ENCODE measurements at regions not wholly inside any gene's neighbourhood (a gene's known extent, or its start where the extent isn't known, plus 50 kb on each side); places are given as distances from the start of the nearest gene placed in this dataset.

DNA sequence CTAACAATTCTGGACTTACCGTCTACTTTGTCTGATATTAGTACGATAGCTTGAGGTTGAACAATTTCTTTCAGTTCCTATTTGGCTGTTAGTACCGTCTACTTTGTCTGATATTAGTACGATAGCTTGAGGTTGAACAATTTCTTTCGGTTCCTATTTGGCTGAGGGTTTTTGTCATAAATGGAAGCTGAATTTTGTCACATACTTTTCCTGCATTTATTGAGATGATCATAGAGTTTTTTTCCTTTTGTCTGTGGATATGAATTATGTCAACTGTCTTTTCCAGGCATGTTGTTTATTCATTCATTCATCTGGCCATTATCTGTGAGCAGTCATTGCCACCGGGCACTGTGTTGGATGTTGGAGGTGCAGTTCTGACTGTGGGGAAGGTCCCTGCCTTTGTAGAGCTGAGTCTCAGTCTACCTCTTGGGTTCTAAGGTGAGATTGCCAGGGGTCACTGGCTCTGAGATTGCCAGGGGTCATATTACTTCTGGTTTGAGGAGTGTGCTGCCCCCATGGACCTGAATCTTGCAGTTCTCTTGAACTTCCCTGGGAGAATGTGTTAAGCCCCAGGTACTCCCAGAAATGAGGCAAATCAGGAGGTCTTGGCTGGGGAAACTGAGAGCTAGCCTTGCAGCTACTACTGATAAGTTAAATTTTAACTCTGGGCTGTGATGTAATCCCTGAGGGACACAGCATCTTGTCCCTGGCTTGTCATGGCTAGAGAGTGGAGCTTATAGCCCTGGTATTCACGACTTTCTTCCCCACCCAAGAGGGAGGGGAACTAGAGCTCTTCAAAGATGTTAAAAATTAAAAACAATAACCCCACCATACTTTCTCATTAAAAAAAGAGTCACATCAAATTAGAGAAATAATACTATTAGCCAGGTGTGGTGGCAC lies 89.1 kb upstream of the MBOAT2 start:
- Mint-ChIP-seq H3K27me3 (ENCODE audit: low read depth) (peaks cover 6% of the 10 kb centered on the region), H3K4me3 (no peak overlapping the region), H3K36me3 (ENCODE audit: low read depth) (no peaks in the 10 kb centered on the region), H3K4me1 (peaks cover 15% of the 10 kb centered on the region), H3K27ac (ENCODE audit: unreplicated experiment) (no peak overlapping the region), H3K9me3 (no peaks in the 10 kb centered on the region)
- DNase-seq (ENCODE audit: low read depth, low spot score): no peak
- TF ChIP-seq, protein P1, sequence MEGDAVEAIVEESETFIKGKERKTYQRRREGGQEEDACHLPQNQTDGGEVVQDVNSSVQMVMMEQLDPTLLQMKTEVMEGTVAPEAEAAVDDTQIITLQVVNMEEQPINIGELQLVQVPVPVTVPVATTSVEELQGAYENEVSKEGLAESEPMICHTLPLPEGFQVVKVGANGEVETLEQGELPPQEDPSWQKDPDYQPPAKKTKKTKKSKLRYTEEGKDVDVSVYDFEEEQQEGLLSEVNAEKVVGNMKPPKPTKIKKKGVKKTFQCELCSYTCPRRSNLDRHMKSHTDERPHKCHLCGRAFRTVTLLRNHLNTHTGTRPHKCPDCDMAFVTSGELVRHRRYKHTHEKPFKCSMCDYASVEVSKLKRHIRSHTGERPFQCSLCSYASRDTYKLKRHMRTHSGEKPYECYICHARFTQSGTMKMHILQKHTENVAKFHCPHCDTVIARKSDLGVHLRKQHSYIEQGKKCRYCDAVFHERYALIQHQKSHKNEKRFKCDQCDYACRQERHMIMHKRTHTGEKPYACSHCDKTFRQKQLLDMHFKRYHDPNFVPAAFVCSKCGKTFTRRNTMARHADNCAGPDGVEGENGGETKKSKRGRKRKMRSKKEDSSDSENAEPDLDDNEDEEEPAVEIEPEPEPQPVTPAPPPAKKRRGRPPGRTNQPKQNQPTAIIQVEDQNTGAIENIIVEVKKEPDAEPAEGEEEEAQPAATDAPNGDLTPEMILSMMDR (conservative IDR thresholded peaks at IDR 0.05): no peak

DNA sequence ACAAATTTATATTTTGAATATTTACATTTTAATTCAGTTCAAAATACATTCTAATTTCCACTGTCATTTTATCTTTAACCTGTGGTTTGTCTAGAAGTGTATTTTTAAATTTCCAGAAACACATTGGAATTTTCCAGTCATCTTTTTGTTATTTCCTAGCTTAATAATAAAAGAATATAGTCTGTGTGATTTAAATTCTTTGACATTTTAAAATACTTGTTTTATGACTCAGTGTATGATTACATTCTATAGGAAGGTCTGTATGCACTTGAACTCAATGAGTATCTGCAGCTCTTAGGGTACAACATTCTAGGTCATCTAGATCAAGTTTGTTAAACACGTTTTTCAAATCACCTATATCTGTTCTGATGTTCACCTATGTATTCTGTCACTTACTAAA lies 88.3 kb upstream of the MBOAT2 start:
- H3K4me3 Mint-ChIP-seq: no peak overlapping the region
- TF ChIP-seq, protein P1 (conservative IDR thresholded peaks at IDR 0.05): no peak
- no peaks in the 10 kb centered on the region for H3K36me3 Mint-ChIP-seq (ENCODE audit: low read depth)
- H3K27ac Mint-ChIP-seq (ENCODE audit: unreplicated experiment): no peak overlapping the region
- H3K27me3 Mint-ChIP-seq (ENCODE audit: low read depth): peaks cover 6% of the 10 kb centered on the region
- no peaks in the 10 kb centered on the region for H3K9me3 Mint-ChIP-seq
- H3K4me1 Mint-ChIP-seq: peaks cover 16% of the 10 kb centered on the region
- DNase-seq (ENCODE audit: low read depth, low spot score): no peak

DNA sequence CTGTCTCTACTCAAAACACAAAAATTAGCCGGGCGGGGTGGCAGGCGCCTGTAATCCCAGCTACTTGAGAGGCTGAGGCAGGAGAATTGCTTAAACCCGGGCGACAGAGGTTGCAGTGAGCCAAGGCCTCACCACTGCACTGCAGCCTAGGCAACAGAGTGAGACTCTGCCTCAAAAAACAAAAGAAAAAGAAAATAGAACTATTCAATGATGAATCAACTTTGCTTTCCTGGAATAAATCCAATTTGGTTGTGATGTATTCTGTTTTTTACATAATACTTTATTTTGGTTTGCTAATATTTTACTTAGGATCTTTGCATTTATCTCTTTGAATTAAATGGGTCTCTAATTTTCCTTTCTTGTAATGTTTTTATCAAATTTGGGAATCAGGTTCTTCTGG lies 86.3 kb upstream of the MBOAT2 start:
- Mint-ChIP-seq H3K27me3 (ENCODE audit: low read depth) (peaks cover 6% of the 10 kb centered on the region), H3K27ac (ENCODE audit: unreplicated experiment) (no peak overlapping the region), H3K36me3 (ENCODE audit: low read depth) (no peaks in the 10 kb centered on the region), H3K4me1 (peaks cover 14% of the 10 kb centered on the region), H3K4me3 (no peak overlapping the region), H3K9me3 (no peaks in the 10 kb centered on the region)
- TF ChIP-seq, protein P1 (conservative IDR thresholded peaks at IDR 0.05): no peak
- no peak for DNase-seq (ENCODE audit: low read depth, low spot score)

DNA sequence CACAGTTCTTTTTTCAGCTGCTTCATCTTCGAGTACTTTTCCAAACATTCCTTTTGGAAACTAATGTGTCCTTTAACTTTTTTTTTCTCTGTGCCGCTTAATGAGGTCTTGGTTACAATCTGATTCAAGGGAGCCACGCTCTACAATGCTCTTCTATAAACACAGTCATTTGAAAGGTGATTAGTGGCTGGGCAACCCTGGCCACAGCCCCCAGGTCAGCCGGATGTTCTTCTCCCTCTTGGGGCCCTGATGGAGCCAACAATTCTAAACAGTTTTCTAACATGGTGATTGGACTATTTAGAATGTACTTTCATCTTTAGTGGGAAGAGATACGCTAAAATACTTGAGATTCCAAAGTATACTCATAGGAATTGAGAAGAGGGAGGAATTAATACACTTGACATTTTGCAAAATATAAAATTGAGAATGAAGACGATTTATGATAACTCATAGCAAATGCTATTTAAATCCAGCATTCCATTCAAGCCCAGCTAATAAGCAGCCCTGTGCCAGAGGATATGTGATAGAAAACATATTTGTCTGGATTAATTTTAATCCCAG lies 83.7 kb upstream of the MBOAT2 start:
- H3K27ac Mint-ChIP-seq (ENCODE audit: unreplicated experiment): peak overlapping the region; percentile 1
- DNase-seq (ENCODE audit: low read depth, low spot score): no peak
- H3K4me3 Mint-ChIP-seq: peak overlapping the region; percentile 1
- H3K9me3 Mint-ChIP-seq: peaks cover 3% of the 10 kb centered on the region
- TF ChIP-seq, protein P1 (conservative IDR thresholded peaks at IDR 0.05): no peak
- no peaks in the 10 kb centered on the region for H3K36me3 Mint-ChIP-seq (ENCODE audit: low read depth)
- H3K27me3 Mint-ChIP-seq (ENCODE audit: low read depth): no peaks in the 10 kb centered on the region
- peaks cover 14% of the 10 kb centered on the region for H3K4me1 Mint-ChIP-seq

DNA sequence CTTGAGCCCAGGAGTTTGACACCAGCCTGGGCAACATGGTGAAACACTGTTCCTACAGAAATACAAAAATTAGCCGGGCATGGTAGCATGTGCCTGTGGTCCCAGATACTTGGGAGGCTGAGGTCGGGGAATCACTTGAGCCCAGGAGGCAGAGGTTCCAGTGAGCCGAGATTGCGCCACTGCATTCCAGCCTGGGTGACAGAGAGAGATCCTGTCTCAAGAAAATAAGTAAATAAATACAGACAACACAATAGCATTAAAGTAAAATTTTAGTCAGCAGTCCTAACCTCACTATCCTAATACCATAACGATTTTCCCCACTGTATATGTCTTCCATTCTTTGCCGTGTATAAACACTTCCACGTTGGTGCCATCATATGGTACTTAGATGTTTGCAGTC lies 83.0 kb upstream of the MBOAT2 start:
- Mint-ChIP-seq H3K4me1 (peaks cover 14% of the 10 kb centered on the region), H3K27ac (ENCODE audit: unreplicated experiment) (no peak overlapping the region), H3K27me3 (ENCODE audit: low read depth) (no peaks in the 10 kb centered on the region), H3K9me3 (peaks cover 3% of the 10 kb centered on the region), H3K4me3 (no peak overlapping the region), H3K36me3 (ENCODE audit: low read depth) (peaks cover 4% of the 10 kb centered on the region)
- TF ChIP-seq, protein P1 (conservative IDR thresholded peaks at IDR 0.05): no peak
- DNase-seq (ENCODE audit: low read depth, low spot score): no peak

Data from neural crest cell (in vitro differentiated cells).